ENCODE measurements at regions not wholly inside any gene's neighbourhood (a gene's known extent, or its start where the extent isn't known, plus 50 kb on each side); places are given as distances from the start of the nearest gene placed in this dataset.
"Not testable (repeated sequence)": the region's sequence is repeated elsewhere in the genome, so short reads cannot be mapped to it uniquely, and the experiment has no call there.

DNA sequence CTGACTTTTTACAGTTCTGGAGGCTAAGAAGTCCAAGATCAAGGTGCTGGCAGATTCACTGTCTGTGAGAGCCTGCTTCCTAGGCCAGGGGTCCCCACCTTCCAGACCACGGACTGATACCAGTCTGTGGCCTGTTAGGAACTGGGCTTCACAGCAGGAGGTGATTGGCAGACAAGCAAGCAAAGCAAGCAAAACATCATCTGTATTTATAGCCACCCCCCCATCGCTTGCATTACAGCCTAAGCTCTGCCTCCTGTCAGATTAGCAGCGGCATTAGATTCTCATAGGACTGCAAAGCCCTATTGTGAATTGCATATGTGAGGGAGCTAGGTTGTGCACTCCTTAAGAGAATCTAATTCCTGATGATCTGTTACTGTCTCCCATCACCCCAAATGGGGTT is 194.7 kb upstream of the THRB start:
- no peak for DNase-seq

DNA sequence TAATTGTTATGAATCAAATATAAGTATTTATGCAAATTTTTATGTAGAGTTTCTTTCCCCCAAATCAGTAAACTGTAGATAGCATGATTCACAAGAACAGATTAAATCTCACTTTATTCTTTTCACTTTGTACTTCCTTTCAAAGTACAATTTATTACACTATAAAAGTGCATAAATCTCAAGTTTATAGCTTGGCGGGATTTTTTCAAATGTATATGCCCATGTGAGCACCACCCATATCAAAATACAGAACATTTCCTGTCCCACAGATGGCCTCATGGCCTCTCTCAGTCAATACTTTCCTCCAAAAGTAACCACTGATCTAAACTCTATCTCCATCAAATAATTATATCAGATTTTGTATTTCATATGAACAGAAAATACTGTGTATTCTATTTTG is 196.1 kb upstream of the THRB start:
- DNase-seq: no peak

DNA sequence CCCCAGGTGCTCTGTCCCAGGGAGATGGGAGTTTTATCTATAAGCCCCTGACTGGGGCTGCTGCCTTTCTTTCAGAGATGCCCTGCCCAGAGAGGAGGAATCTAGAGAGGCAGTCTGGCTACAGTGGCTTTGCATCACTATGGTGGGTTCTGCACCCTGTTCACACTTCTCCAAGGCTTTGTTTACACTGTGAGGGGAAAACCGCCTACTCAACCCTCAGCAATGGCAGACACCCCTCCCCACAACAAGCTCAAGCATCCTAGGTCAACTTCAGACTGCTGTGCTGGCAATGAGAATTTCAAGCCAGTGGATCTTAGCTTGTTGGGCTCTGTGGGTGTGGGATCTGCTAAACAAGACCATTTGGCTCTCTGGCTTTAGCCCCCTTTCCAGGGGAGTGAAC is 204.4 kb upstream of the THRB start:
- not testable (repeated sequence) for DNase-seq

DNA sequence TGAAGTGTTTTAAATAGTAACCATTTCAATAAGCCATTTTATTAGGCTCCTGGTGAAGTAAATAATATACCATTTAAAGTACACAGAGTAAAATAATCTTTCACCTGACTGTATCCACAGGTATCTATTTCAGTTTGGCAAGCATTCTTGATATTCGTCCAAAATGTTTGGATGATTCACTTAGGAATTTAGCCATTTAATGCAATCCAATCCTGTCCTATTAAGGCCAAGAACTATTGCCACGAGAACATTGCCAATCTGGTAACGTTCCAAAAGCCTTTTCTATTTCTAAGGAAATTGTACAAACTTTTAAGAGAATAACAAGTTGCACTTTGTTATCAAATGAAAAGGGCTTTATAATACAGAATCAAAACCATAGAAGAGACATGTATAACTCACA is 209.8 kb upstream of the THRB start:
- no peak for DNase-seq

DNA sequence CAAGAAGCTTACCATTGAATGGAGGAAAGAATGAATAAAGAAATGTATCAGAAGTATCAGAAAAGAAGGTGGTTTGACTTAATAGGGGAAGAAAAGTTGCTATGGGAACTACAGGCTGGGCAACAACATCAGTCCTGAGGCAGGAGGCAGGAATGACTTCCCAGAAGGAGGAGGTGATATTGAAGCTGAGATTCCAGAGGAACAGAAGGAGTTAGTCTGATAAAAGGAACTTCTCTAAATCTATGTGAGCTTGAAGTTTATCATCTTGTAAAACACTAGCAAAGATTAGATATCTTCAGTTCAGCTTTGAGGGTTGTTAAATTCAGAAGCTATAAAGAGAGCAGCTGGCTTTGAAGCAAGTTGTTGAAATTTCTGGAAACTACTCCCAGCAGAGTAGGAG is 213.3 kb upstream of the THRB start:
- no peak for DNase-seq

DNA sequence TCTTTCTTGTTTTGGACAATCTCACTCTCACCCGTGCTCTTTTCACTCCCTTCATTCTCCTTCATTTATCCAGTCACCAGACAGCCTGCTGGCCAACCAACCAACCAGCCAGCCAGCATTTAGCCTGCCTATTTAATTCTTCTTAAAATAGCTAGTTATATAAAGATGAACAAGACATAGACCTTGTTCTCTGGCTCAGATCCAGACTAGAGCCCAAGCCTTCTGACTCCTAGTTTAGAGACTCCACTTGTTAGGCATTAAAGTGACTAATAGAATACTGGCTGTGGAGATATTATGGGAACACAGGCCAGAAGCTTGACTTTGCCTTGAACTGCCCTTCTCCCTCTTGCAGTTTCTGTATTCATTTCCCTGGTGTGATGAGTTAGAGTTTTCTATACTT is 215.3 kb upstream of the THRB start:
- no peak for DNase-seq

DNA sequence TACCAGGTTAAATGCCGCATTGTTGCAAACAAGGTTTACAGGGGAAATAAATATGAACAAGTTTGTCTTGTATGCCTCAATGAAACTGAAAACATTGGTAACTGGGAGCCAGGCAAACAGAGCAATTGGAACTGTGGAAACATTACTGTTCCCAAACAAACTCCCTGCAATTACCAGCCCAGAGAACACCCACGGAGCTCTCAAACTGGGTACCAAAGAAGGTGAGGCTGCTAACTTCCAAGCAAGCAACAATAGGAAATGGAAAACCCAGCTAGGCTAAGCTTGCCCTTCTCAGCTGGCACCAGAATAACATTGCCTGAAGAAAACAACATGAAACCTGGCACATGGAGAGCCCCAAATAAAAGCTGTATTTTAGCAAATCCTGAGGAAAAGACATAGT is 218.9 kb upstream of the THRB start:
- no peak for DNase-seq

DNA sequence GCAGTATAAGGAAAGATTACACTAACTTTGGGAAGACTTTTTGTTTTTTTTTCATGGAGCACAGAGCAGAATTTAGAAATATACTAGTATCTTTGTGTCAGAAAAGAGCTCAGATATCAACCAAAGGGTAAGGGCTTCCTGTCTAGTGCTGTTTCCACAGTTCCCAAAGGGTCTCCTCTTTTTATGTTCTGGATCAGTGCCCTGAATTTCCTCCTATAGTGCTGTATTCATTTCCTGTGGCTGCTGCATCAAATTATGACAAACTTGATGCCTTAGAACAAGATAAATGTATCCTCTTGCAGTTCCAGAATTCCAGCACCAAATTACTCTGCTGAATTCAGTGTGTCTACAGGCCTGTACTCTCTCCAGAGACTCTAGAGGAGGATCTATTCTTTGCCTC is 219.8 kb upstream of the THRB start:
- DNase-seq: no peak

DNA sequence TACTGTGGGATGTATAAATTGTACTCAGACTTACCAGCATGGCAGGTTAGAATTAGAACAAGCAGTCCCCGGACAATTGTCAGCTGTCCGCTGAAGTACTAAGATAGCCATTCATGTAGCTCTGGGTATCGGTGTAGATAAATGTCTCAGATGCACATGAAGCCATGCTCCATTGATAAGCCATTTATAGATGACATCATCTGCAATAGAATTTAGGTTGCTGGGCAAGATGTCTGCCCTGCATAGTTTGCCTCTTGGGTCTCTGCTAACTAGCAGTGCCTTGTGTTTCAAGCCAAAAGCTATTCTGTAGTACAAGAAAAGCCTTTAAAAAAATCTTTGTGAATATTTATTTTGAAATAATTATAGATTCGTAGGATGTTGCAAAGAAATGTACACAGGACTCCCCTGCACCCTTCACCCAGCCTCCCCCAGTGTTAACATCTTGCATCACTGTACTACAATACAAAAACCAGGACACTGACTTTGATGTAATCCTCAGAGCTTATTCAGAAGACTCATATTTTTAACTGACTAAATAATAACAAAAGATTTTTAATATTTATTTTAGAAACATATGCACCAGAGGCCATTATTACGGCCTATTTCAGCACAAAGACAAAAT is 220.6 kb upstream of the THRB start:
- no peak for DNase-seq

DNA sequence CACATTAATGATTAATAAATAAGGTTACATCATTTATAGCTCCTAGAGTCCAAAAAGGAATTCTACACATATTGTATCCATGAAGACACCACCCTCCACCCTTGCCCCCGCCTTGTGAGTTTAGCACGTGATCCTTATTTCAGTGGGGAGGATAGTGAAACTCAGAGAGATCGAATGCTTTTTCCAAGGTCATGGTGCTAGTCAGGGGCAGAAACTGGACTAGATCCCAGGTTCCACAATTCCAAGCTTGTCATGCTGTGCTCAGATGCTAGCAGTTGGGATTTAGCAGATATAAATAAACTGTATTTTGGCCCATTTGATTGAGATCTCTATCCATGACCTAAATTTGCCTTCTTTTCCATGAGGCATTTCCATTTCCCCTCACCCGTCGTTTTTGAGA is 227.4 kb upstream of the THRB start:
- DNase-seq: no peak

DNA sequence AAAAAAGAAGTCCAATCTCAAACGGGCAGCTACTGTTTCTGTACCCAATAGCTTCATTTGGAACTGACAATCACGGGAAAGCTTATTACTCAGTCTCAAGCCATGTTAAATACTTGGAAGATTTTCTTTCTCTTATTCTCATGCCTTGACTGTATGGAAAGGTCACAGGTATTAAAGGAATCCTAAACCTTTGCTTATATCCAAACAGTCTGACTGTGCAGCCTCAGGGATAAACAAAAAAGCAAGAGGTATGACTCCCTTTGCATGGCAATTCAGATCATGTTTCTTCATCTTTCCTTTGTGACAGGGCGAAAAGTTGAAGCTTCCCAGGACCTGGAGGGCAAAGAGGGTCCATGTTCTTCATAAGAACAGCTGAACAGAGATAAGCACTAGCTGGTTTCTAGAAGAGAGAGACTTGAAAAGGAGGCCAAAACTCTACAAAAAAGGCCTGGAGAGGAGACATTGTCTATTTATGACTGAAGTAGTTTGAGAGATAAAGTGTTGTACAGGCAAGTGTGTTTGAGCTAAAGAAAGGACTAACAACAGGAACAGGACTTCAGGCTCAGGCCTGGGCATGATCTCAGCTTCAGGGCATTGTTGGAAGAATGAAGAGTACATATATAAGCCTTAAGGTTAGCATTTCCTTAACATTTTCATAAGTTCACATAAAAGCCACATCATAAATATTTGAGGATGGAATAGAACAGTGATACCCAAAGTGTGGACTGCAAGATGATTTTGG is 231.0 kb upstream of the THRB start:
- no peak for DNase-seq

DNA sequence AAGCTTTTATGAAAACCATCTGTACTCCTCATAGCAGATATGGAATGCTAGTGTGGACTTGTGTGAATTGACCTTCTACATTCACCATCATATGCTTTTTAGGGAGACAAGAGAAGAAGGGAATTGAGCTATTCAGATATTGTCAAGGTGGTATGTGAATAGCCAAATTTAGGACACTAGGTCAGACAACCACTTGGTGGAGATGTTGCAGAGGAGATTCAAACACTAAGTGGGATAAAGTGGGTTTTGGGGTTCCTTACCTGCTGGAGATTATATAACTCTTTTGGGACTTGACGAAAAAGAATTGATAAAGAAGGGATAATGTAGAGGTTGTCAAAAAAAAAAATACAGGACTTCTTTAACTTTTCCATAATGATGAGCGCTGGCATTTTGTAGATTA is 231.8 kb upstream of the THRB start:
- DNase-seq: no peak

DNA sequence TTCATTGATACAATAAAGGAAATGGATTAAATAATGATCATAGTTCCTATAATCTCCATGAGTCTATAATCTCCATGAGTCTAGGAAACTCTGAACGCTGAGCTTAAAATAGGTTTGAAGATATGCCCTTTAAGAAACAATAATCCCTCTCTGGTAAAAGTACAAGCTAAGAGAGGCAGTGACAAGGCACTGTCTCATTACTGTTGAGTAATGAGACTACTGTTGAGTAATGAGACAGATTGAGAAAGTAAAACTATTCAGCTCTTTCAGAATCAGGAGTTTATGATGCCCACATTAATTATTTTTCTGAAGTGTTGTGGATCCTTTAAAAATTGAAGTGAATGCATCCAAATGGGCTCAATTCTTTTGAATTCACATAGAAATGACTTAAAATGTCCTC is 235.5 kb upstream of the THRB start:
- DNase-seq: no peak

DNA sequence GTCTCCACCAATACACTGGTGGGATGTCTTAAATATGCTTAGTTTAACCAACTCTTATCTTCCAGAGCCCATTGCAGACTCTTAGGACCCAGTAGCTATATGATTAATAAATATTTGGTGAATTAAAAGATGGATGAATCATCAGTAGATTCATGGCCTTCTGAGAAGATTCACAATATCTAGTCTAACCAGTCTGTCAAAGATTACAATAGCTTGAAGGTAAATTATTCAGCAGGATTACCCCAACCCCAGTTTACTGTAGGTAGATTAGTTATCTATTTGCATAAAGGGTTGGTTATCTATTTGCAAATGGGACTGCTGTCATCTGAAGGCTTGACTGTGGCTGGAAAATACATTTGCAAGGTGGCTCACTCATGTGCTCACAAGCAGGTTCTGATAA is 239.4 kb upstream of the THRB start:
- DNase-seq: no peak

DNA sequence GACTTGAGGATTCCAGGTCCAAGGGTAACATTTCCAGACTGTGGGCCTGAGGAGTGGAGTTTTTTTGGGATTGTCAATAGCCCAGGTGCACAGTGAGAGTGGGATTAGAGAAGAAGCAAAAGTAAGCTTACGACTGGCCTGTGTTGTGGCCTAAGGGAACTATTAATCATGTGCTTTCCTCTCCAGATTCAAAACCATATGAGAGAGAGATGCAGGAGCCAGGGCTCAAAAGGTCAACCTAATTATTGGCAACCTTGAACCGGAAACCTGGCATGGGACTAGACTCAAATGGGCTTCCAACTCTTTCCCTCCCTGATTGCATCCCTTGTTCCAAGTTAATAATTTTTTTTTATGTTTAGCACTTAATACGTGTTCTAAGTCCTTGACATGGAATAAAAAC is 242.1 kb upstream of the THRB start:
- no peak for DNase-seq

DNA sequence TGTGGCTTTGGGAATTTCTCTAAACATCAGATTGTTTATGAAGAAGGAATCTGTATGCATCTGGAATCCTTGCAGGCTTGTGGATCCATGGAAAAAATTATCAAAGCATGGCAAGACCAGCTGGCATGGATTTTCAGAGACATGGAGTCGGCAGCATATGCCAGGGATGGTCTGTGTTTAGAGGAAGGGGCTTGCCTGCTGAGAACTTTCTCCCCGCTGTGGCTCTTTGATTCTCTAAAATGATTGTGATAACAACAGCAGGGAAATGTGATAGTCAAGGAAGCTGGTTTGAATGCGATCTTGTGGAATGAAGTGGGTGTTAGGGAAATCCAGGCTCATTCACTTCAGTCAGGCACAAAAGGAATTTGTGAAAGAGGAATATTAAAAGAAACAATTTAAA is 245.7 kb upstream of the THRB start:
- DNase-seq: no peak

DNA sequence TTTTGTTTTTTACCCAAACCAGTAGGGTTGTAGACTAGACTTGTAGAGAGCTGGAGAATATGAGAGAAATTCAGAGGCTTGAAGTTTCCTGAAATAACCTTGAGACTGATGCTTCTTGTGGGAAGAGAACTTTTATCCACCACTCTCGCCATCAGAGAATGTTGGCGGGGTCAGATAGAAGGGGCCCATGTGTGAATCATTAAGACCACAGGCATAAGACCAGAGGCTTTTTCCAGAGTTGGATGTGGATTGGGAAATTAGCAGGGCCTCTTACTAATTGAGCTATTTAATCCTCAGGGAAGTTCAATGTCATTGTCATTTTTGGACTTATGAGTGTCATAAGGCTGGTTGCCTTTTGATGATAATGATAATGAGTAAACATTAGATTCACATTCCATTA is 246.9 kb upstream of the THRB start:
- DNase-seq: no peak

DNA sequence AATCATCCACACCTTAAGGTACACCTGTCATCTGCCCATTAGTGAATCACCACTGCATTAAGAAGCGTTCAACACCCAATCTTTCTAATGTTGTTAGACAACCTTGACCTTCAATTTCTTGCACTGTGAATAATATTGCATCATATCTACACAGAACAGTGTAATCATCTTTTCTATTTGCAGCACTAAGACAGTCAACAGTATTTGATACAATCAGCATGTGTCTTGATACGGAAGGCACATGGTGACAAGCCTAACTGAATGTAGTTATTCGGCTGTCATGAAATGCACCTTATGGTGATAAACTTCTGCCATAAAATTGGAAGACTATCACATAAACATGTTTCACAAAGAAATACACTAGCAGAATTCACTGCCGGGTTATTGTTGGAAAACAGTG is 253.9 kb upstream of the THRB start:
- no peak for DNase-seq

DNA sequence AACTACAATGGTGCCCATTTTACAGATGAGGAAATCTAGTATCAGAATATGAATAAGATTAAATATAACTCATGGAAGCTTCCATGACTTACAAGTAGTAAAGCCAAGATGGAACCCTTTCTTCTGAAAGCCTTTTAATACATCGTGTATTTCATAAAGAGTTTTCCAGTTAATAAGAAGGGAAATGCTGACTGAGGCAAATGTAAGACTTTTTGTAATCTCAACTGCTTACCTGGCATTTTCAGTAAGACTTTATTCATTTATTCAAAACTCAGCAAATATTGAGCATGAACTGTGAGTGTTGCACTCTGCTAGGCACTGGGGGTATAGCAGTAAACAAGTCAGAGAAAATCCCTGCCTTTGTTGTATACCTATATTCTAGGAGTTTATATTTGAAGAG is 256.4 kb upstream of the THRB start:
- no peak for DNase-seq

DNA sequence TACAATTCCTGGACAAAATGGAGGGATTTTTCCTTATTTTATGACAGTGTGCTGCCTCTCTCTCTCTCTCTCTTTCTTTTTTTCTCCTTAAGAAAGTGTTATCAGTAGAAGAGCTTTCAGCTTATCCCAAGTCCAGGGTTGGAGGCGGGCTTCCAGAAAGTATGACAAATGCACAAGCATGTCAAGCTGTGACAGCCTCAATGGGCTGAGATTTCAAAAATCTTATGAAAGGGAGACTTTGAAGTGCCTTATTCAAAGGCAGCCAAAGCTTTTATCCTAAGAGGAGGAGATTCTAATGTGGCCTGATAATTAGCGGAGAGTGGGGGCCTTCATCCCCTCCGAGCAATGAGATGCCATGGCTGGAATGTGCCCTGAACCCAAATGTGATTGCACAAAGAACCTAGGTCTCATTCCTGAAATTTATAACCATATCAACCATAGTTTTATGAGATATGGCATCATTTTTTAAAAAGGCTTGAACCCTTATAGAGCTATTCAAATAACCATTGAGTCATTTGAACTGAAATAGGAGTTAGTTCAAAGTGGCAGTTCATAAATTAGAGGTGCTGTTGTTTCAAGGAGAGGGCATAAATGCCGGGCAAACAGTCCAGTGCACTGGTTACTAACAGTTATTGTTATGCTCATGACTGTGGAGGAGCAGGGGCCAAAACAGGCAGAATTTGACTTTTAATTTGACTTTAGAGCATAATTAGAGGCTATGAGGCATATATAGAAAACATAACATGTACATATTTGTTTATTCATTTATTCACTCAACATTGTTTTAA is 261.6 kb upstream of the THRB start:
- no peak for DNase-seq

DNA sequence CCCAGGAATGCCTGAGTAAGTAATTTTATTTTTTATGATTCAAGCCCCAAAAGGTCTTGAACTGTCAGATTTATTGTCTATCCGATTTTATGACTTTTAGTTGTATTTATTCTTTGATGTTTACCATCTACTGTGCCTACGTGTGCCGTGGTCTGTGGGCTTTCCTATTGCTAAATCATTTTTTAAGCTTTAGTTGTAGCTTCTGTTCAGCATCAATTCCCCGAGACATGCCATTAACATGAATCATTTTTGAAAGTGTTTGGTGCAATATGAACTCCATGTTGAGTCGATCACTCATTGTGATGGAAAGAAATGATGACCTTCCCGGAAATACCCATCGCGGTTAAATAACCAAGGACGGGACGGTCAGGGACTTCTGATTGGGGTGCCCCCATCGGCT is 268.7 kb upstream of the THRB start:
- no peak for DNase-seq

DNA sequence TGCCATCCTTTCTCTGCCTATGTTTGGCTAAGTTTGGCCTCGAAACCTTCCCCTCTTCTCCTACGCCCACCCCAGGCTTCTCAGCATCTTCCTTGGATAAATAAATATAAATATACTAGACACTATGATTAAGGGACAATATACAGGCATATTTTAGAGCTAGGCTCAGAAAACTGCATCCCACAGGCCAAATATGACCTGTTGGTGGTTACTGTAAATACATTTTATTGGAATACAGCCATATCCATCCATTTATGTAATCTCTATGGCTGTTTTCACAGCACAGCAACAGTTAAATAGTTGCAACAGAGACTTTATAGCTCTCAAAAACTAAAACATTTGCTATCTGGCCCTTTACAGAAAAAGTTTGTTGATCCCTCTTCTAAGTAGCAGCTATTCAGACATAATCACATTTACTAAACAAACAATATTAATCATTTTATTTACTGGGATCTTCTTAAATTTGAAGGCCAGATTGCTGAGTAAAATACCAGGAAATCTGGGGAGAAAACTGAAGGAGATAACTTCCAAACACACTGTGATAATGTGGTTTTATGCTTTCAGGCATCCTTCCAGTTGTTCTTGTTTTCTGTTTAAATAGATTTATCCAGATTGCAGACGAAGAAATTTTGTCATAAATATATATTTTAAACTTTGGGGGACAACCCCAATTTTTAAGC is 269.7 kb upstream of the THRB start:
- DNase-seq: no peak

DNA sequence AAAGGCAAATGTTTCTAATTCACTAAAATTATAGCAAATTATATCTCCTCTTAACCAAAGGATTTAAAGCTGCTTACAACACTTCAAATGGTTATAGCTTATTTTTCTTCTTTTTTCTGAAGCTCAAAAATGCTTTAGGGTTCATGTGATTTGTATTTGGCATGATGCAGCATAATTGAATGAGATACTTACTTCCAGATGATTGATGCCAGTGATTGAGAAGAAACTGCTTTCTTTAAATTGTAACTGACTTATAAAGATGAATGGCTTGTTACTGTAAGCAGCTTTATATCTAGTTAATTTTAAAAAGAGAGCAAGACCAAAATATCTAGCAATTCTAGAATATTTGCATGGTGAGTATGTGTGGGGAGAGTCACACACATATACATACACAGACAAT is 270.7 kb upstream of the THRB start:
- DNase-seq: no peak

DNA sequence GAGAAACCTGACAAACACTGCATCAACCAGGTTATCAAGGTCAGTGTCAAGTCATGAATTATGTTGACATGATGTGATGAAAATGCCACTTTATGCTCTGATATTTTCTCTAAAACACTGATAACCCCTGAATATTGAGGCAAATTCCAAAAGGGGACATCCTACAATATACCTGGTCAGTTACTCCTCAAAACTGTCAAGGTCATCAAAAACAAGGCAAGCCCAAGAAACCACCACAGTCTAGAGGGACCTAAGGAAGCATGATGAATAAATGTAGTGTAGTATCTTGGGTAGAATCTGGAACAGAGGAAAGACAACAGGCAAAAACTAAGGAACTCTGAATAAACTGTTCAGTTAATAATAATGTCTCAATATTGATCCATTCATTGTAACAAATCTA is 275.3 kb upstream of the THRB start:
- no peak for DNase-seq
